Endothelial cell of umbilical vein (primary cell): ENCODE measurements at regions not wholly inside any gene's neighbourhood (a gene's known extent, or its start where the extent isn't known, plus 50 kb on each side); places are given as distances from the start of the nearest gene placed in this dataset.

Experiments
- BruUV-seq: library from RNA; stranded (reverse); fragments of 400-500 nt; replicated peaks from 2 replicates; lab custom pipeline; 2021; lab: Mats Ljungman, UMichigan
- CTCF ChIA-PET: fragments of 300-600, 350-600 bp; sonication (Branson Sonifier 250); formaldehyde crosslinking; loops from one replicate; lab custom pipeline; 2021; ENCODE audit warnings: antibody characterized with exemption, inconsistent platforms; lab: Charles Lee
- POLR2A ChIA-PET: fragments of 300-600, 350-600 bp; sonication (Branson Sonifier 250); formaldehyde crosslinking; loops from one replicate; lab custom pipeline; 2021; ENCODE audit warnings: antibody characterized with exemption, inconsistent platforms; lab: Charles Lee
- DNase-seq: peaks from one replicate; pipeline ENCODE4 v3.0.0-alpha.2; 2011; ENCODE audit warnings: low read depth, low spot score
- FAIRE-seq: peaks from 2 replicates; lab custom pipeline; 2011; peaks lifted over from hg19 to GRCh38; lab: Jason Lieb, UNC
- H2AFZ ChIP-seq: 2 replicates; pipeline ENCODE4 v1.6.0; 2012; ENCODE audit warnings: low read depth, low read length, control low read depth, inconsistent platforms
- H3K27ac ChIP-seq: 2 replicates; pipeline ENCODE4 v1.5.1; 2011; ENCODE audit warnings: low read depth, mild to moderate bottlenecking, control low read depth, low read length, moderate library complexity; ENCODE audit not compliant: insufficient read depth
- H3K27me3 ChIP-seq, 2 experiments: 2 replicates each; pipeline versions ENCODE4 v1.6.0 to v1.6.1; 2011; ENCODE audit warnings: low read length in 2 of 2, mixed read lengths in 1 of 2; ENCODE audit not compliant: control insufficient read depth in 2 of 2, insufficient read depth in 2 of 2
- H3K36me3 ChIP-seq, 2 experiments: 2 replicates in 1 of 2; 3 replicates in 1 of 2; pipeline ENCODE4 v1.5.1; 2011; ENCODE audit warnings: low read length in 2 of 2, mild to moderate bottlenecking in 1 of 2, moderate library complexity in 1 of 2; ENCODE audit not compliant: control insufficient read depth in 2 of 2, insufficient read depth in 2 of 2; ENCODE audit errors: extremely low read depth in 1 of 2
- H3K4me1 ChIP-seq: 3 replicates; pipeline ENCODE4 v1.5.1; 2011; ENCODE audit warnings: mild to moderate bottlenecking, low read length; ENCODE audit not compliant: control insufficient read depth, insufficient read depth; ENCODE audit errors: extremely low read depth
- H3K4me2 ChIP-seq: 2 replicates; pipeline ENCODE4 v1.6.1; 2011; ENCODE audit warnings: low read length, control low read depth, mixed read lengths; ENCODE audit not compliant: insufficient read depth
- H3K4me3 ChIP-seq, 3 experiments: fragments of 200-600 bp in 1 of 3; sonication (generic), shearing (Covaris generic) in 1 of 3; replicated peaks in 1 of 3; 2 replicates each; pipeline ENCODE4 v1.5.1; 2011 to 2016; ENCODE audit warnings: control low read depth in 3 of 3, low read length in 3 of 3, mild to moderate bottlenecking in 2 of 3, inconsistent platforms in 1 of 3, low read depth in 1 of 3, moderate library complexity in 1 of 3; ENCODE audit not compliant: insufficient read depth in 1 of 3
- H3K79me2 ChIP-seq: 2 replicates; pipeline ENCODE4 v1.6.0; 2012; ENCODE audit warnings: low read length, inconsistent platforms; ENCODE audit not compliant: control insufficient read depth, insufficient read depth
- H3K9ac ChIP-seq: replicated peaks from 2 replicates; pipeline ENCODE3; 2011; ENCODE audit warnings: low read length, control low read depth; ENCODE audit not compliant: insufficient read depth; ENCODE audit errors: extremely low read depth
- H3K9me1 ChIP-seq: replicated peaks from 3 replicates; pipeline ENCODE4 v1.6.0; 2011; ENCODE audit warnings: mild to moderate bottlenecking, low read length; ENCODE audit not compliant: control insufficient read depth, insufficient read depth; ENCODE audit errors: extremely low read depth
- H3K9me3 ChIP-seq: replicated peaks from 2 replicates; pipeline ENCODE4 v1.5.1; 2012; ENCODE audit warnings: low read length, inconsistent platforms; ENCODE audit not compliant: control insufficient read depth, insufficient read depth
- H4K20me1 ChIP-seq: replicated peaks from 2 replicates; pipeline ENCODE3; 2011; ENCODE audit warnings: mild to moderate bottlenecking, low read length; ENCODE audit not compliant: control insufficient read depth, insufficient read depth; ENCODE audit errors: extremely low read depth
- CTCF ChIP-seq, 2 donors: IDR thresholded peaks; 1 replicate in 1 of 2; 2 replicates in 1 of 2; pipeline ENCODE4 v1.5.1; 2011; ENCODE audit warnings: low read length in 2 of 2, mild to moderate bottlenecking in 2 of 2, moderate library complexity in 2 of 2, control low read depth in 1 of 2, inconsistent platforms in 1 of 2, low read depth in 1 of 2; ENCODE audit not compliant: insufficient read depth in 1 of 2; ENCODE audit errors: extremely low read depth in 1 of 2
- EZH2 ChIP-seq: IDR thresholded peaks from 2 replicates; pipeline ENCODE4 v1.6.1; 2012; ENCODE audit warnings: borderline replicate concordance, low read depth, mild to moderate bottlenecking, moderate library complexity, low read length, inconsistent platforms; ENCODE audit not compliant: severe bottlenecking
- FOS ChIP-seq: IDR thresholded peaks from 2 replicates; pipeline ENCODE4 v1.6.1; 2011; ENCODE audit warnings: mild to moderate bottlenecking, low read length, moderate library complexity, borderline replicate concordance; ENCODE audit not compliant: insufficient read depth
- GATA2 ChIP-seq: IDR thresholded peaks from 2 replicates; pipeline ENCODE4 v1.7.0; 2011; ENCODE audit warnings: low read depth, mild to moderate bottlenecking, moderate library complexity, mixed read lengths, low read length; ENCODE audit not compliant: insufficient read length, insufficient read depth
- JUN ChIP-seq: IDR thresholded peaks from 2 replicates; pipeline ENCODE4 v1.6.1; 2011; ENCODE audit warnings: borderline replicate concordance, low read depth; ENCODE audit not compliant: insufficient read length, insufficient read depth
- MAX ChIP-seq: IDR thresholded peaks from 2 replicates; pipeline ENCODE4 v1.6.1; 2011; ENCODE audit not compliant: insufficient read depth, insufficient read length
- MYC ChIP-seq: IDR thresholded peaks from one replicate; pipeline ENCODE4 v1.6.1; 2011; ENCODE audit warnings: mild to moderate bottlenecking, low read depth, low read length
- POLR2A ChIP-seq: IDR thresholded peaks from 2 replicates; pipeline ENCODE4 v1.6.1; 2012; ENCODE audit warnings: low read depth, mild to moderate bottlenecking, control low read depth, low read length
- POLR2AphosphoS5 ChIP-seq: IDR thresholded peaks from 2 replicates; pipeline ENCODE4 v1.6.1; 2012; ENCODE audit warnings: low read depth, mild to moderate bottlenecking, control low read depth, low read length, moderate library complexity; ENCODE audit not compliant: insufficient read depth
- dilution Hi-C: fragments of 300-500 bp; cut with MboI; formaldehyde crosslinking; loops from one replicate; pipeline ENCODE4 v1.15.0; 2019; ENCODE audit warnings: low sequenced_read_pairs; ENCODE audit not compliant: extremely low pct_ligation_motif_present
- intact Hi-C: fragments of 100-400 bp; cut with micrococcal nuclease; formaldehyde crosslinking; loops from one replicate; pipeline ENCODE4 v1.10.0; 2022

- POLR2A ChIA-PET, result no interaction called here
- no peak for FAIRE-seq
- no peaks in the 10 kb centered on the region for H3K36me3 ChIP-seq
Measured at GRCh38 chr3:191901741-191902140, 440.8 kb downstream of the PYDC2 start.

More at GRCh38 chr3:191901741-191902140, 440.8 kb downstream of the PYDC2 start:
- intact Hi-C loops, result no loop called here
- TF ChIP-seq EZH2 (no peak), MAX (no peak), FOS (no peak), POLR2AphosphoS5 (no peak), CTCF (IDR thresholded peaks at IDR 0.05; ENCODE audit: extremely low read depth in 1 of 2, insufficient read depth in 1 of 2, low read depth in 1 of 2, low read length in 2 of 2) (no peak), POLR2A (no peak), MYC (no peak), JUN (no peak), GATA2 (no peak)
- H3K27ac ChIP-seq, result no peak overlapping the region
- no peaks in the 10 kb centered on the region for H3K27me3 ChIP-seq
- no peak for DNase-seq
- H3K9ac ChIP-seq, result no peak overlapping the region
- H3K4me3 ChIP-seq, result no peak overlapping the region
- H3K79me2 ChIP-seq, result no peaks in the 10 kb centered on the region
- H3K9me1 ChIP-seq, result no peaks in the 10 kb centered on the region
- no peaks in the 10 kb centered on the region for H4K20me1 ChIP-seq
- no TSS peak for BruUV-seq
- H2AFZ ChIP-seq, result no peak overlapping the region
- dilution Hi-C loops, result no loop called here
- no peaks in the 10 kb centered on the region for H3K4me1 ChIP-seq
- H3K4me2 ChIP-seq, result no peak overlapping the region
- CTCF ChIA-PET, result no interaction called here
- no peaks in the 10 kb centered on the region for H3K9me3 ChIP-seq
